ENCODE measurements at regions not wholly inside any gene's neighbourhood (a gene's known extent, or its start where the extent isn't known, plus 50 kb on each side); places are given as distances from the start of the nearest gene placed in this dataset.

GRCh38 chrX:39599339-39599738 is 498.4 kb downstream of the BCOR start:
- TF ChIP-seq CTCF (IDR thresholded peaks at IDR 0.05; ENCODE audit: extremely low read depth, missing control alignments): no peak
- DNase-seq (ENCODE audit: low spot score): no peak

- DNase-seq (ENCODE audit: low spot score): no peak
These were observed 497.5 kb downstream of the BCOR start for GRCh38 chrX:39600222-39600621.

GRCh38 chrX:39601231-39602177 is 496.3 kb downstream of the BCOR start:
- no peak for TF ChIP-seq CTCF (IDR thresholded peaks at IDR 0.05; ENCODE audit: extremely low read depth, missing control alignments)
- DNase-seq (ENCODE audit: low spot score): no peak

More at GRCh38 chrX:39600222-39600621, 497.5 kb downstream of the BCOR start:
- no peak for TF ChIP-seq CTCF (IDR thresholded peaks at IDR 0.05; ENCODE audit: extremely low read depth, missing control alignments)

GRCh38 chrX:39602195-39602594 is 495.6 kb downstream of the BCOR start:
- no peak for DNase-seq (ENCODE audit: low spot score)
- TF ChIP-seq CTCF (IDR thresholded peaks at IDR 0.05; ENCODE audit: extremely low read depth, missing control alignments): no peak

GRCh38 chrX:39603230-39603629 is 494.5 kb downstream of the BCOR start:
- no peak for DNase-seq (ENCODE audit: low spot score)
- TF ChIP-seq CTCF (IDR thresholded peaks at IDR 0.05; ENCODE audit: extremely low read depth, missing control alignments): no peak

GRCh38 chrX:39605183-39605582 is 492.6 kb downstream of the BCOR start:
- no peak for DNase-seq (ENCODE audit: low spot score)
- TF ChIP-seq CTCF (IDR thresholded peaks at IDR 0.05; ENCODE audit: extremely low read depth, missing control alignments): no peak

GRCh38 chrX:39605866-39606265 is 491.9 kb downstream of the BCOR start:
- DNase-seq (ENCODE audit: low spot score): no peak
- TF ChIP-seq CTCF (IDR thresholded peaks at IDR 0.05; ENCODE audit: extremely low read depth, missing control alignments): no peak
